A549 (cell line): ENCODE measurements at regions not wholly inside any gene's neighbourhood (a gene's known extent, or its start where the extent isn't known, plus 50 kb on each side); places are given as distances from the start of the nearest gene placed in this dataset.

Source experiments
- ATAC-seq, 2 experiments: fragments of 200-7000 bp in 1 of 2; fragments of >200 bp in 1 of 2; cut with Nextera tagmentation in 1 of 2; cut with Tn5 transposase in 1 of 2; 3 replicates each; pipeline versions ENCODE4 v1.8.0 to v1.9.1; 2018 to 2020; ENCODE audit warnings: mild to moderate bottlenecking in 1 of 2, moderate library complexity in 1 of 2
- CTCF ChIA-PET: fragments of 300-600 bp; sonication (Branson Sonifier 250); formaldehyde crosslinking; extraction: SDS; loops from one replicate; lab custom pipeline; 2021; ENCODE audit warnings: antibody characterized with exemption, inconsistent platforms; lab: Yijun Ruan, JAX
- POLR2A ChIA-PET: fragments of 350-600 bp; formaldehyde crosslinking; extraction: SDS; loops from one replicate; lab custom pipeline; 2021; ENCODE audit warnings: antibody characterized with exemption, inconsistent platforms; lab: Yijun Ruan, JAX
- DNase-seq, 2 experiments: peaks; one replicate each; pipeline versions ENCODE4 v3.0.0 to v3.0.0-alpha.2; 2011 to 2016; ENCODE audit warnings: low read depth in 1 of 2, low spot score in 1 of 2
- FAIRE-seq: peaks from 2 replicates; lab custom pipeline; 2011; peaks lifted over from hg19 to GRCh38; lab: Jason Lieb, UNC
- H3K27ac ChIP-seq, 2 experiments: fragments of >200 bp; sonication (Bioruptor Twin); formaldehyde crosslinking; 3 replicates each; pipeline ENCODE4 v1.5.1; 2016 to 2017
- H3K4me1 ChIP-seq: fragments of >200 bp; sonication (Bioruptor Twin); formaldehyde crosslinking; 3 replicates; pipeline ENCODE4 v1.6.1; 2016
- H3K4me2 ChIP-seq: fragments of >200 bp; sonication (Bioruptor Twin); formaldehyde crosslinking; 3 replicates; pipeline ENCODE4 v1.6.1; 2016
- H3K4me3 ChIP-seq: fragments of >200 bp; sonication (Bioruptor Twin); formaldehyde crosslinking; 3 replicates; pipeline ENCODE4 v1.5.1; 2016
- H3K9me3 ChIP-seq: fragments of >200 bp; sonication (Bioruptor Twin); formaldehyde crosslinking; 3 replicates; pipeline ENCODE4 v1.6.1; 2016
- ATOH8 ChIP-seq: fragments of 250-450 bp; sonication (Bioruptor Pico); IDR thresholded peaks from 2 replicates; pipeline ENCODE4 v1.5.0; 2020; ENCODE audit warnings: low read depth, mild to moderate bottlenecking, moderate library complexity
- BHLHE40 ChIP-seq: IDR thresholded peaks from 2 replicates; pipeline ENCODE4 v1.6.1; 2012; ENCODE audit warnings: low read depth, low read length, inconsistent platforms
- CBX2 ChIP-seq: fragments of 200-600 bp; sonication (generic); IDR thresholded peaks from 2 replicates; pipeline ENCODE4 v1.6.1; 2016; ENCODE audit warnings: low read depth, mild to moderate bottlenecking, borderline replicate concordance
- CBX8 ChIP-seq: fragments of 200-600 bp; sonication (generic); IDR thresholded peaks from 2 replicates; pipeline ENCODE4 v1.6.1; 2016
- EHMT2 ChIP-seq: fragments of 200-600 bp; sonication (generic); IDR thresholded peaks from 2 replicates; pipeline ENCODE4 v1.6.1; 2016; ENCODE audit warnings: antibody characterized with exemption, low read depth, mild to moderate bottlenecking, moderate library complexity
- FOSB ChIP-seq: fragments of 250-450 bp; sonication (Bioruptor Pico); IDR thresholded peaks from 2 replicates; pipeline ENCODE4 v1.5.0; 2020; ENCODE audit warnings: mild to moderate bottlenecking, moderate library complexity
- FOSL2 ChIP-seq, 2 experiments: fragments of 450-650 bp in 1 of 2; fragments of >200 bp in 1 of 2; sonication (Bioruptor Twin) in 1 of 2; formaldehyde crosslinking; IDR thresholded peaks; 2 replicates each; pipeline versions ENCODE4 v1.5.0 to v1.6.1; 2016 to 2020; ENCODE audit warnings: mild to moderate bottlenecking in 1 of 2, moderate library complexity in 1 of 2
- GATA3 ChIP-seq: IDR thresholded peaks from 2 replicates; pipeline ENCODE4 v1.6.1; 2012; ENCODE audit warnings: borderline replicate concordance
- HMGXB4 ChIP-seq: fragments of 250-450 bp; sonication (Bioruptor Pico); IDR thresholded peaks from 2 replicates; pipeline ENCODE4 v1.5.0; 2021; ENCODE audit warnings: mild to moderate bottlenecking, moderate library complexity, borderline replicate concordance
- HOXB5 ChIP-seq: fragments of 250-450 bp; sonication (Bioruptor Pico); IDR thresholded peaks from 2 replicates; pipeline ENCODE4 v1.5.0; 2020; ENCODE audit warnings: mild to moderate bottlenecking, moderate library complexity
- KDM5A ChIP-seq: fragments of 200-600 bp; sonication (generic); IDR thresholded peaks from 2 replicates; pipeline ENCODE4 v1.6.1; 2016; ENCODE audit warnings: antibody characterized with exemption, mild to moderate bottlenecking
- MAFK ChIP-seq: fragments of 450-650 bp; IDR thresholded peaks from 2 replicates; pipeline ENCODE4 v1.6.1; 2014; ENCODE audit not compliant: partially characterized antibody
- MAX ChIP-seq: IDR thresholded peaks from 2 replicates; pipeline ENCODE4 v1.6.1; 2012
- POLR2A ChIP-seq: IDR thresholded peaks from 2 replicates; pipeline ENCODE4 v1.6.1; 2012; ENCODE audit warnings: mild to moderate bottlenecking, low read length
- RARB ChIP-seq: fragments of 250-450 bp; sonication (Bioruptor Pico); IDR thresholded peaks from 2 replicates; pipeline ENCODE4 v1.8.0; 2021; ENCODE audit warnings: mild to moderate bottlenecking, moderate library complexity
- RCOR1 ChIP-seq: fragments of 150-350 bp; IDR thresholded peaks from 2 replicates; pipeline ENCODE4 v1.6.1; 2014; ENCODE audit warnings: antibody characterized with exemption, low read length, low read depth
- REST ChIP-seq: fragments of 200-600 bp; sonication (generic); IDR thresholded peaks from 2 replicates; pipeline ENCODE4 v1.6.1; 2016; ENCODE audit warnings: antibody characterized with exemption, mild to moderate bottlenecking, moderate library complexity
- SREBF2 ChIP-seq: fragments of 450-650 bp; IDR thresholded peaks from 2 replicates; pipeline ENCODE4 v1.6.1; 2014; ENCODE audit warnings: mild to moderate bottlenecking, moderate library complexity
- ZC3H11A ChIP-seq: fragments of 450-650 bp; IDR thresholded peaks from 2 replicates; pipeline ENCODE4 v1.6.1; 2014; ENCODE audit warnings: antibody characterized with exemption, mild to moderate bottlenecking
- ZNF302 ChIP-seq: fragments of 250-450 bp; sonication (Bioruptor Pico); IDR thresholded peaks from 2 replicates; pipeline ENCODE4 v1.9.0; 2021; ENCODE audit warnings: inconsistent platforms, mild to moderate bottlenecking, moderate library complexity
- WGBS: methylation state at CpG from one replicate; pipeline ENCODE4 v1.1.6; 2017; ENCODE audit errors: missing lambda C conversion rate; 5-methylcytosine and 5-hydroxymethylcytosine counted together

- ChIA-PET CTCF (no interaction called here), POLR2A (no interaction called here)
- Histone ChIP-seq H3K27ac (no peak overlapping the region), H3K4me2 (no peak overlapping the region), H3K4me3 (no peak overlapping the region), H3K4me1 (no peaks in the 10 kb centered on the region), H3K9me3 (no peaks in the 10 kb centered on the region)
- WGBS: 0% methylated on average over 3 of the region's 3 CpGs
- DNase-seq (no peak), FAIRE-seq (no peak), ATAC-seq (no peak)
- TF ChIP-seq KDM5A (no peak), MAX (no peak)
Measured at GRCh38 chr3:63004448-63004847, 129.2 kb upstream of the CADPS start.

DNA sequence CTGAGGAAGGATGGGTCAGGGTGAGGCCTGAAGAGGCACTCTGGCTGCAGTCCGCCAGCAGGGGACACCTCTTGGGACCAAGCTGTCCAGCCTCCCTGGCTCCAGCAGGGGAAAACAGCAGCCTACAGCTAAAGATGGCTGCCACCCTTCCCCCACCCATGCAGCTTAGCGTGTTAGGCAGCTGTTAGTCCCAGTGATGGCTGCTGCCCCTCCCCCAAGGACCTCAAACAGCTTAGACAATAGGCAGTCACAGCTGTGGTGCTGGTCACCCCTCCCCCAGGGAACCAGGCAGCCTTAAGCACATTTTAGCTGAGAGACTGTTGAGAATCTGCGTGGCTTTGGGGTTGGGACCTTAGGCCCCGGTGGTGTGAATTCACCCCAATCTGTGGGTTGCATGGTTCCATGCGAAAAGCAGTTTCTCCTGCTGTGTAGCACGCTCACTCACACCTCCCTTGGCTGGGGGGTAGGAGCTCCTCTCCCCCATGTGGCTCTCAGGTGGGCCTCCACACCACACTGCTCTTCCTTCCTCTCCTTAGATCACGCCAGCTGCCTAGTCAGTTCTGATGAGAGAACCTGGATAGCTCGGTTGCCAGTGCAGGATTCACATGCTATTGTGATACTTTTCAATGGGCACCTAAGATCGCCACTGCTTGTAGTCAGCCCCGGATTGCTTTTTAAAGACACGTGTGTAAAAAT lies 140.5 kb upstream of the CADPS start:
- H3K4me1 ChIP-seq: no peaks in the 10 kb centered on the region
- ChIA-PET CTCF (interaction anchor here (0.6 kb wide), 1 partner anchor 313 kb away, joined by 3 read pairs; no protein-coding TSS in a partner anchor), POLR2A (no interaction called here)
- H3K27ac ChIP-seq: no peak overlapping the region
- DNase-seq (peak in 1 of 2 experiments; percentile 0), ATAC-seq (no peak), FAIRE-seq (no peak)
- H3K4me2 ChIP-seq: no peak overlapping the region
- 21% methylated on average over 5 of the region's 11 CpGs for WGBS
- H3K4me3 ChIP-seq: no peak overlapping the region
- TF ChIP-seq ZC3H11A (no peak), POLR2A (no peak), MAFK (no peak), SREBF2 (no peak), ATOH8 (CRISPR knock-in tag) (no peak)
- no peaks in the 10 kb centered on the region for H3K9me3 ChIP-seq

GRCh38 chr3:63022114-63022513 lies 146.9 kb upstream of the CADPS start:
- no peak overlapping the region for H3K4me2 ChIP-seq
- POLR2A ChIA-PET: no interaction called here
- FAIRE-seq: no peak
- no peak for TF ChIP-seq FOSL2 (IDR thresholded peaks at IDR 0.05)
- no peak for TF ChIP-seq FOSL2 (CRISPR knock-in tag; IDR thresholded peaks at IDR 0.05)
- no peak for TF ChIP-seq MAFK
- no peak for TF ChIP-seq ZNF302 (CRISPR knock-in tag)
- no peak for TF ChIP-seq EHMT2
- TF ChIP-seq CBX2: no peak
- TF ChIP-seq FOSB (CRISPR knock-in tag): no peak
- TF ChIP-seq BHLHE40: no peak
- TF ChIP-seq RCOR1: no peak
- no peak for TF ChIP-seq KDM5A
- TF ChIP-seq MAX: no peak
- TF ChIP-seq CBX8: no peak
- TF ChIP-seq, all 56 proteins: peak for 0
- no peak for DNase-seq
- Histone ChIP-seq H3K4me3 (no peak overlapping the region), H3K27ac (no peak overlapping the region), H3K4me1 (no peaks in the 10 kb centered on the region), H3K9me3 (no peaks in the 10 kb centered on the region)
- 0% methylated on average over 2 of the region's 2 CpGs for WGBS
- CTCF ChIA-PET: no interaction called here
- ATAC-seq: no peak

DNA sequence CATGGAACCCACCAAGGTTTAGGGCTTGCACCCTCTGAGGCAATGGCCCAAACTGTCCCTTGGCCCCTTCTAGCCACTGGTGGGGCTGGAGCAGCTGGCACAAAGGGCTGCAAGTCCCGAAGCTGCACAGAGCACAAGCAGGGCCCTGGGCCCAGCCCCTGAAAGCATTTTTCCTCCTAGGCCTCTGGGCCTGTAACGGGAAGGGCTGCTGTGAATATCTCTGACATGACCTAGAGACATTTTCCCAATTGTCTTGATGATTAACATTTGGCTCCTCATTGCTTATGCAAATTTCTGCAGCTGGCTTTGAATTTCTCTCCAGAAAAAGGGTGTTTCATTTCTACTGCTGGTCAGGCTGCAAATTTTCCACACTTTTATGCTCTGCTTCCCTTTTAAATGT lies 151.5 kb upstream of the CADPS start:
- CTCF ChIA-PET: no interaction called here
- no peak for DNase-seq
- no peak overlapping the region for H3K4me2 ChIP-seq
- POLR2A ChIA-PET: no interaction called here
- no peaks in the 10 kb centered on the region for H3K4me1 ChIP-seq
- ATAC-seq: no peak
- TF ChIP-seq GATA3 (no peak), RARB (CRISPR knock-in tag) (no peak)
- TF ChIP-seq, all 56 proteins: peak for 0
- no peak overlapping the region for H3K4me3 ChIP-seq
- 11% methylated on average over 1 of the region's 2 CpGs for WGBS
- no peaks in the 10 kb centered on the region for H3K9me3 ChIP-seq
- no peak overlapping the region for H3K27ac ChIP-seq
- FAIRE-seq: no peak

DNA sequence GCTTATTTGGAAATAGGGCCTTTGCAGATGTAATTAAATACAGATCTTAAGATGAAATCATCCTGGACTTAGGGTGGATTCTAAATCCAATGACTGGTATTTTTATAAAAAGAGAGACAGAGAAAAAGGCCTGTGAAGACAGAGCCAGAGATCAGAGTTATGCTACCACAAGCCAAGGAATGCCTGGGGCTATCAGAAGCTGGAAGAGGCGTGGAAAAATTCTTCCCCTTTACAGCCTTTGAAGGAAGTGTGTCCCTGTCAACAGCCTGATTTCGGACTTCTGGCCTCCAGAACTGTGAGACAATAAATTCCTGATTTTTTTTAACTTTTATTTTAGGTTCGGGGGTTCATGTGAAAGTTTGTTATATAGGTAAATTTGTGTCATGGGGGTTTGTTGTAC lies 154.1 kb upstream of the CADPS start:
- CTCF ChIA-PET: no interaction called here
- WGBS: 0% methylated on average over 3 of the region's 3 CpGs
- Histone ChIP-seq H3K4me1 (no peaks in the 10 kb centered on the region), H3K4me2 (no peak overlapping the region), H3K27ac (no peak overlapping the region), H3K4me3 (no peak overlapping the region), H3K9me3 (no peaks in the 10 kb centered on the region)
- FAIRE-seq: no peak
- ATAC-seq: no peak
- POLR2A ChIA-PET: no interaction called here
- no peak for DNase-seq
- no peak for TF ChIP-seq REST
- no peak for TF ChIP-seq HMGXB4
- no peak for TF ChIP-seq HOXB5 (CRISPR knock-in tag)
